NT2/D1 (cell line): ENCODE measurements at regions not wholly inside any gene's neighbourhood (a gene's known extent, or its start where the extent isn't known, plus 50 kb on each side); places are given as distances from the start of the nearest gene placed in this dataset.

Experiments used
- DNase-seq: peaks from one replicate; pipeline ENCODE4 v3.0.0-alpha.2; 2011; ENCODE audit warnings: low read depth, low spot score
- H3K27me3 ChIP-seq: 2 replicates; pipeline ENCODE4 v1.6.0; 2011; ENCODE audit warnings: mild to moderate bottlenecking; ENCODE audit not compliant: insufficient read length, insufficient read depth
- H3K36me3 ChIP-seq: 2 replicates; pipeline ENCODE4 v1.6.1; 2011; ENCODE audit warnings: mild to moderate bottlenecking, low read length, mixed read lengths; ENCODE audit not compliant: insufficient read depth, insufficient read length
- H3K4me1 ChIP-seq: 2 replicates; pipeline ENCODE4 v1.5.1; 2011; ENCODE audit not compliant: insufficient read depth, insufficient read length
- H3K4me3 ChIP-seq: 2 replicates; pipeline ENCODE4 v1.5.1; 2011; ENCODE audit warnings: low read depth; ENCODE audit not compliant: insufficient read length
- H3K9ac ChIP-seq: 2 replicates; pipeline ENCODE4 v1.6.0; 2011; ENCODE audit warnings: low read depth; ENCODE audit not compliant: insufficient read length
- H3K9me3 ChIP-seq: 2 replicates; pipeline ENCODE4 v1.5.1; 2011; ENCODE audit warnings: mild to moderate bottlenecking, low read length; ENCODE audit not compliant: insufficient read depth
- SUZ12 ChIP-seq: IDR thresholded peaks from 2 replicates; pipeline ENCODE4 v1.6.1; 2011; ENCODE audit not compliant: insufficient read length, insufficient read depth; ENCODE audit errors: extremely low read depth
- YY1 ChIP-seq: IDR thresholded peaks from 2 replicates; pipeline ENCODE4 v1.6.1; 2011; ENCODE audit not compliant: insufficient read length, insufficient read depth
- ZNF274 ChIP-seq: IDR thresholded peaks from 2 replicates; pipeline ENCODE4 v1.6.1; 2011; ENCODE audit warnings: mild to moderate bottlenecking, low read depth, low read length

- Histone ChIP-seq H3K36me3 (peaks cover under 1% of the 10 kb centered on the region), H3K9ac (no peak overlapping the region), H3K27me3 (no peaks in the 10 kb centered on the region), H3K4me1 (peaks cover 21% of the 10 kb centered on the region), H3K9me3 (peaks cover 6% of the 10 kb centered on the region; the same call in 1 of the 2 replicates), H3K4me3 (no peak overlapping the region)
- no peak for TF ChIP-seq YY1
- no peak for TF ChIP-seq ZNF274
- TF ChIP-seq SUZ12: no peak
- DNase-seq: no peak
These were observed 131.6 kb downstream of the MN1 start for GRCh38 chr22:27669798-27670599.

- peak overlapping the region; percentile 46 for H3K9ac ChIP-seq
- H3K4me3 ChIP-seq: no peak overlapping the region
- peaks cover 5% of the 10 kb centered on the region for H3K36me3 ChIP-seq
- peaks cover 6% of the 10 kb centered on the region; the same call in 1 of the 2 replicates for H3K9me3 ChIP-seq
- H3K4me1 ChIP-seq: peaks cover 21% of the 10 kb centered on the region
- DNase-seq: peak; percentile 81
- no peaks in the 10 kb centered on the region for H3K27me3 ChIP-seq
- TF ChIP-seq SUZ12 (no peak), YY1 (no peak), ZNF274 (no peak)
These were observed 130.7 kb downstream of the MN1 start for GRCh38 chr22:27670701-27671412.

GRCh38 chr22:27671413-27671935 is 130.1 kb downstream of the MN1 start:
- Histone ChIP-seq H3K4me3 (no peak overlapping the region), H3K9me3 (peaks cover 3% of the 10 kb centered on the region; the same call in 1 of the 2 replicates), H3K36me3 (peaks cover 5% of the 10 kb centered on the region), H3K27me3 (no peaks in the 10 kb centered on the region), H3K4me1 (peaks cover 21% of the 10 kb centered on the region), H3K9ac (peak overlapping the region; percentile 46)
- no peak for DNase-seq
- TF ChIP-seq YY1: no peak
- no peak for TF ChIP-seq ZNF274

DNA sequence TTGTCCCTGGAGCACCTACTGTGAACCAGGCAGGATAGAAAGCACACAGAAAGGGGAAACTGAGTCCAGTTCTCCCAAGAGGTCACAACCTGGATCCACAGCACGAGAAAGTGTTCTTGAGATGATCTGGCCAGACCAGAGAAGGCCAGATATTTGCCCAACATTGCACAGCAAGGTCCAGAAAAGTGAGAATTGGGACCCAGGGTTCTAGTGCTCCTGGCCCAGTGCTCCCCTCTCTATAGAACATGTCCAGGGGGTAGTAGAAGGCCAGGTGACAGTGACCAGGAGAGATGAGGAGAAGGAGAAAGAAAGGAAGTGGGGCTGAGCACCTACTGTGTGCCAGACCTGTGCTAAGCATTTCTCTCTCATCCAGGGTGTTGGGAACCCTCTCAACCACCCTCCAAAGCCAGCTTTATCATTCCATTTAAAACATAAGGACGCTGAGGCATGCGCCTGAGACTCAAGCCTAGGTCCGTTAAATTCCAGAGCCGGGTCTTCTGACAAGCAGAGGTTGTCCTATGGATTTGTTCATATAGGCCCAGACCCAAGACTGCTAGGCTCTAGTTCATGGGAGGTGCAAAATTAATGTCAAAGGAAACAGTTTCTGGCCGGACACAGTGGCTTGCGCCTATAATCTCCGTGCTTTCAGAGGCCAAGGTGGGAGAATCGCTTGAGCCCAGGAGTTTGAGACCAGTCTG is 128.7 kb downstream of the MN1 start:
- DNase-seq: no peak
- H3K36me3 ChIP-seq: peaks cover 5% of the 10 kb centered on the region
- no peak overlapping the region for H3K9ac ChIP-seq
- no peaks in the 10 kb centered on the region for H3K27me3 ChIP-seq
- peaks cover 16% of the 10 kb centered on the region for H3K4me1 ChIP-seq
- no peak overlapping the region for H3K4me3 ChIP-seq
- TF ChIP-seq SUZ12 (no peak), YY1 (no peak), ZNF274 (no peak)
- no peaks in the 10 kb centered on the region for H3K9me3 ChIP-seq

DNA sequence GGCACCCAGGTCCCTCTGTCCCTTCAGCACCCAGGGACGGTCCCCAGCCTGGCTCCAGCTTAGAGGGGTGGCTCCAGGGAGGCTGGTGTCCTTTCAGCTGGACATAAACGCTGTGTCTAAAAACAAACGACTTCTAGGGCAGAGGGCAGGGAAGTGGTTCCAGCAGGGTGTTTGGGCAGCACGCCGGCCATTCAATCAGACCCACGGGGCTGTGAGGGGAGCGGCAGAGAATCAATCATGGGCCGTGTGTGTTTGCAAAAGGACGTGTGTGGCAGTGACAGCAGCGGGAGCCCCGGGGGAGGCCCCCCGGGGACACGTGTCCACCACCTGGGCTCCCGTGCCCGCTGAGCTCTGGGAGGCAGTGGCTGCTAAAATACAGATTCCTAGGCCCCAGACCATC is 127.7 kb downstream of the MN1 start:
- Histone ChIP-seq H3K27me3 (no peaks in the 10 kb centered on the region), H3K9ac (no peak overlapping the region), H3K4me1 (peaks cover 16% of the 10 kb centered on the region), H3K9me3 (no peaks in the 10 kb centered on the region), H3K36me3 (peaks cover 5% of the 10 kb centered on the region), H3K4me3 (no peak overlapping the region)
- DNase-seq: no peak
- TF ChIP-seq ZNF274 (no peak), SUZ12 (no peak), YY1 (no peak)

- H3K4me3 ChIP-seq: no peak overlapping the region
- no peaks in the 10 kb centered on the region for H3K27me3 ChIP-seq
- H3K9ac ChIP-seq: no peak overlapping the region
- peaks cover 14% of the 10 kb centered on the region for H3K4me1 ChIP-seq
- no peaks in the 10 kb centered on the region for H3K9me3 ChIP-seq
- TF ChIP-seq SUZ12 (no peak), ZNF274 (no peak), YY1 (no peak)
- peaks cover 5% of the 10 kb centered on the region for H3K36me3 ChIP-seq
- no peak for DNase-seq
These were observed 127.2 kb downstream of the MN1 start for GRCh38 chr22:27674261-27674923.
